C4-2B (cell line): ENCODE measurements at regions not wholly inside any gene's neighbourhood (a gene's known extent, or its start where the extent isn't known, plus 50 kb on each side); places are given as distances from the start of the nearest gene placed in this dataset.

ENCODE experiments used
- ZFX ChIP-seq: fragments of 450-650 bp; IDR thresholded peaks from 2 replicates; pipeline ENCODE4 v1.6.1; 2017
- TF ChIP-seq, protein P1 (sequence below): fragments of 450-650 bp; conservative IDR thresholded peaks from 2 replicates; pipeline ENCODE4 v1.5.1; 2017; ENCODE audit warnings: mild to moderate bottlenecking

- TF ChIP-seq, protein P1, sequence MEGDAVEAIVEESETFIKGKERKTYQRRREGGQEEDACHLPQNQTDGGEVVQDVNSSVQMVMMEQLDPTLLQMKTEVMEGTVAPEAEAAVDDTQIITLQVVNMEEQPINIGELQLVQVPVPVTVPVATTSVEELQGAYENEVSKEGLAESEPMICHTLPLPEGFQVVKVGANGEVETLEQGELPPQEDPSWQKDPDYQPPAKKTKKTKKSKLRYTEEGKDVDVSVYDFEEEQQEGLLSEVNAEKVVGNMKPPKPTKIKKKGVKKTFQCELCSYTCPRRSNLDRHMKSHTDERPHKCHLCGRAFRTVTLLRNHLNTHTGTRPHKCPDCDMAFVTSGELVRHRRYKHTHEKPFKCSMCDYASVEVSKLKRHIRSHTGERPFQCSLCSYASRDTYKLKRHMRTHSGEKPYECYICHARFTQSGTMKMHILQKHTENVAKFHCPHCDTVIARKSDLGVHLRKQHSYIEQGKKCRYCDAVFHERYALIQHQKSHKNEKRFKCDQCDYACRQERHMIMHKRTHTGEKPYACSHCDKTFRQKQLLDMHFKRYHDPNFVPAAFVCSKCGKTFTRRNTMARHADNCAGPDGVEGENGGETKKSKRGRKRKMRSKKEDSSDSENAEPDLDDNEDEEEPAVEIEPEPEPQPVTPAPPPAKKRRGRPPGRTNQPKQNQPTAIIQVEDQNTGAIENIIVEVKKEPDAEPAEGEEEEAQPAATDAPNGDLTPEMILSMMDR = no peak
- TF ChIP-seq ZFX = no peak
Measured at GRCh38 chr7:114085313-114085591, 166.4 kb upstream of the PPP1R3A start.
